GM21515 (cell line): ENCODE measurements at regions not wholly inside any gene's neighbourhood (a gene's known extent, or its start where the extent isn't known, plus 50 kb on each side); places are given as distances from the start of the nearest gene placed in this dataset.
"Not testable (repeated sequence)": the region's sequence is repeated elsewhere in the genome, so short reads cannot be mapped to it uniquely, and the experiment has no call there.

ENCODE experiments used
- ATAC-seq: cut with Tn5 transposase; IDR thresholded peaks from one replicate; pipeline ENCODE4 v1.9.1; 2021; ENCODE audit not compliant: unreplicated experiment

DNA sequence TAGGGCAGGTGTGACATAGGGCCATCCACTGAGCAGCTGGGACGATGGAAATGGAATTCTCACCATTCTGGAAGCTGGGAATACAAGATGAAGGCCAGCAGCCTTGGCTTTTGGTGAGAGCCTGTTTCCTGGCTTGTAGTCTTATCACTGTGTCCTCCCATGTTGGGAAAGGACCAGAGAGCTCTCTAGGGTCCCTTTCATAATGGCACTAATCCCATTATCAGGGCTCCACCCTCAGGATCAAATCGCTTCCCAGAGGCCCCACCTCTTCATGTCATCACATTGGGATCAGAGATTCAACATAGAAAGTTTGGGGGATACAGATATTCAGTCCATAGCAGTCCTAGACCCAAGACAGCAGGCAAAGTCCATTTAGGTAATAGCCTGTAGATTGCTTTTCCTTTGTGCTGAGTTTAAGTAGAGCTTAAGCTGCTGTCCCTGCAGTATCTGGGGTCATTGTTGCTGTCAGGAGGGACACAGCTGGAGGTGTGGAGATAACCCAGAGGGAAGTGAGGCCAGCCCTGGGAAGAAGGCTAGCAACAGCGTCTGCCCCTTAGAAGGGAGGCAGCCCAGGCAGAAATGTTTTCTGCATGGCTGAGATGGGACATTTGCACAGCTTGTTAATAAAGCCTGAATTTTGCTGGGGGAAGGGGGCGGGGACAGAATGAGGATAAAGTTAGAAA is 136.5 kb upstream of the GPR12 start:
- no peak for ATAC-seq

DNA sequence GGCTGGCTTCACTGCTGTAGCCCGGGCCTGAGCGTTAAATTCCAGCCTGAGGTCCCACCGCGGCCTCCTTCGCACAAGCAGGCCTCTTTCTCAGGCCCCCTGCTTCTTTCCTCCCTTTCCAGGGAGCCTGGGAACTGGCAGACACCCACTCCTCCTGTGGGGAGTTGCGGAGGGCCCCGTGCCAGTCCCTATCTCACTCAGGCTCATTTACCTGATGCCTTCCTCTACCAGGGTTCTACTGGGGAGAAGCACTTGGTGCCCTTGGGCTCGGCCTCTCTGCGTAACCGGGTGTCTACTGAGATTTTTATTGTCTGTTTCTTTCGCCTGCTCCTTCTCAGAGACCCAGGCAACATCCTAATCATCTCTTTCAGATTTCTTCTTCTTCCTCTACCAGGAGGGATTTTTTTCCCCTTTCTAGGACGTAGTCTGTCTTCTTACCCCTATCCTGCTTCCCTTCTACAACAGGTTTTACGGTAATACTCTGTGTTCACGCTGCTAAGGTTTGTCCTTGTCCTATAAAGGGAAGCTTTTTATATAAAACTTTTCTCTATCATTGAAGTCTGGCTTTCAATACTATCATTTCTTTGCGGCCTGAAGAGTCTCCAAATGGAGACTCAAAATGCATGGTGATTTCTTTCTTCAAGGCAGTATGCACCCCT is 135.4 kb upstream of the GPR12 start:
- ATAC-seq = no peak

DNA sequence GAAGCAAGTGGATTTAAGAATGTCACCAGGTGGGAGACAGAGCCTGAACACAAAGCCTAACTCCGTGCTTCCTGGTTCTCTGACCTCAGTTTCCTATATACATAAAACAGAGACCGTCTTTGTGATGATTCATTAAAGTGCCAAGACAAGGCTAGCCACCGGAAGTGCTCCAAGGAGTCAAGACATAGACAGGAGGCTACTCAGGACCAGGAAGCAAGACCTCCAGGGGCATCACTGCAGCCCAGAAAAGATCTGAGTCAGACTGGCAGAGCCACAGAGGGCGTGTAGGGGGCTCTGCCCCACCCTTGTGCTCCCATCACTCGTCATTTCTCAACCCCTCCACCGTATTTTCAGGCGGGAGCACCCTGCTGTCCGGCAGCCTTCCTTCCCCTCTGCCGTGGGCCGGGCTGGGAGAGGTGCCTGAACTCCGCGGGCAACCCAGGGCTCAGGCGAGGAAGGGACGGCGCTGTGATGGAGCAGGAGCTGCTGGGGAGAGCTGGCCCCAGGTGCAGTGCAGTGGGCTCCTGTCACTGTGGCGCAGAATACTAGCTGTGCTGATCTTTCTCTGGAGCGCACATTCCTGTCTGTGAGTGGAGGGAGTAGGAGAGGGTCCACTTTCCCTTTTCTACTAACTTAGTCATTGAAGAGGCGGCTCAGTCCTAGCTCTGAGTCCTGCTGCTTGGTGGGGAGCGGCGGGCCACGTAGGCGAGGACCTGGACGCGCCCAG is 134.7 kb upstream of the GPR12 start:
- ATAC-seq = no peak

DNA sequence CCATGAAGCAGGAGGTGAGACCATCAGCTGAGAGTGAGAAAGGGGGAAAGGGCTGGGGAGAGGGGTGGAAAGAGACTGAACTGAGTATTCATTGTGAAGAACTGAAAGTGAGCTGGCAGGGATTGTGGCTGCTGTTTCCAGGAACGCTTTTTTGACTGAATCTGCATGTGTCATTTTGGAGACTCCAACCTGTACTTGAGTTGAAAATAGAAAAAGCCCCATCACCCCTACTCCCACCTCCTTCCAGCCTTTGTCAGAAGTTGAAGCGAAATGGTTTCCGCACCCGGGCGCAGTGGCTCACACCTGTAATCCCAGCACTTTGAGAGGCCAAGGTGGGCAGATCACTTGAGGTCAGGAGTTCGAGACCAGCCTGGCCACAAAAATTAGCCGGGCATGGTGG is 128.0 kb upstream of the GPR12 start:
- no peak for ATAC-seq

DNA sequence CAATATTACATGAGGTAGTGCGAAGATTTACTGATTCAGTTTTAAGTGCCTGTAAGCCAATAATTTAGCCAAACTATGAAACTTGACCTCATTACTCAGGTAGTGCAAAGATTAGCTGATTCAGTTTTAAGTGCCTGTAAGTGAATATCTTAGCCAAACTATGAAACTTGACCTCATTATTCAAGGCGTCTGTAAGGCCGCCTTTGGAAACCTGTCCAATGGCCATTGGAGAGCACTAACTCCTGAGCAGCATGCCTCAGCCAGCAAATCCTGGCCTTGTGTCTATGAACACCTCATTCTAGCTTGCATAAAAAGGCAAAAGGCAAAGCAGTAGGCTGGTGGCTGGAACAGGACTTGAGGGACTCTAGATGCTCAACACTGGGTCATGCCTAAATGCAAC is 127.0 kb upstream of the GPR12 start:
- ATAC-seq = no peak

DNA sequence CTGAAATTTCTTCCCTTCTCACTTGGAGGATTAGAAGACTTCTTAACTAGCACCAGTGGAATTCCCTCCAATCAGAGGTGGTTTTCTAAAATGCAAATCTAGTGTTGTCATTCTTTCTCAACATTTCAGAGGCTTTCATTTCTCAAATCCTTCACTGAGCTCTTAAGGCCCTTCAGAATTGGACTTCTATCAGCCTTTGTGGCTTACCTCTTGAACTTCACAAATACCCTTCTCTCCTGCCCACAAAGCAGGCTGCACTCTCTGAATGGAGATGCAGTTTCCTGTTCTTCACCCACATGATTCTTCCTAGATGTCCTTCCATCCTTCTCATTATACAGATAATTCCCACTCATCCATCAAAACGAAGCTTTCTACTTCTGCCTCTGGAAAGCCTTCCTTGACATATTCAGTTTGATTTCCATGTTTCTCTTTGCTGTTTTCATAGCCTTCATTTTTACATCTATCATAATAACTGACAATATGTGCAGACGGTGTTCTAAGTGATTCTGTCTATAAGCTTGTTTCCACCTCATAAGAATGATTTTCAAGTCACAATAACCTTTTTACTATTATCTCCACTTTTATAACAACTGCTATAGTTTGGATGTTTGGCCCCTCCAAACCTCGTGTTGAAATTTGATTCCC is 123.1 kb upstream of the GPR12 start:
- no peak for ATAC-seq

DNA sequence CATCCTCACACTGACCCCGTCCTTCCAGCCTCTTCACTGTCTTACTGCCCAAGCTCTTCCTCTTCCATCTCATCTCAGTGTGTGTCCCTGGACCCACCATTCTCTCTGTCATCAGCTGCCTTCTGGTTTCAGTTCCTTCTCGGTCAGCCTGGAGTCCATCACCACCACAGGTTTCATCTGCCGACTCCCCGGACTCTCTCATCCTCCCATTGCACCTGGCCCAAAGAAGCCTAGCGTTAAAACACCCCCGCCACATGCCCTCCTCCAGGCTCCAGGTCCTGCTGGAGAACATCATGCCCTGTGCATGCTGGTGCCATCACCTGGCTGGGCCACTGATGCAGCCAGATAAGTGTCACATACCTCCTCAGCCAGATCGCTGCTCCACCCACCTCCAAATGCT is 122.1 kb upstream of the GPR12 start:
- ATAC-seq = no peak

DNA sequence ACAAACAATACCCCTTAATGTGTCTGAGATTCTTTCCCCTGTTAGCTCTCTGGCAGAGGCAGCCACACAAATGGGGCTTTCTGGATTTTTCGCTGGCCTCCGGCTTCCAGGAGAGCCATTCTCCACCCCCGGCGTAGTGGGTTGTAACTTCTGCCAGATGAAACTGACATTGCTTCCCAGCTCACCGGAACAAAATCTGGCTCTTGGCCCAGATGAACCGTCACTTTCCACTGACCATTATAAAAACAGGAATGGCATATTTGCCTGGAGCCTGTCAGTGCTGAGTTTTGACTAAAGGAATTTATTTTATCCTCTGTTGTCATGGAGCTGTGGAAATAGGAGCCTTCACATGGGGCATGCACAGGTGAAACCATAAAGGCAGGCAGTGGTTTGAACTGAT is 120.6 kb upstream of the GPR12 start:
- ATAC-seq = no peak

DNA sequence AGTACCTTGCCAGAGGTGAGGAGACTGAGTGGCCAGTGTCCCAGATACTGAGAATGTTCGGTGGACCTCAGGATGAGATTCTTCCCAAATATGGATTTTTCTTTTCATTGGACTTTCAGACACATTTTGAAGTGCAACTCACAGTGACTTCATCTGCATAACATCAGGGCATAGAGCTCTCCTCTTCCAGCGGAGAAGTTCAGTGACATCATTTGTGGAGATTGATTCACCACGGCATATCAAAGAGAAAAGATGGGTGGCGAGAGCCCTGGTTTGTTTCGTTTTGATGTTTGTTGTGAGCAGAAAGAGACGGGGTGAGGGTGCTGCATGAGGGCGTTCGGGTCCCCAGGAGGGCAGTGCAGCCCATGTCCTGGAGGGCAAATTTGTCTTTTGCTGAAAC is 120.1 kb upstream of the GPR12 start:
- ATAC-seq = no peak

DNA sequence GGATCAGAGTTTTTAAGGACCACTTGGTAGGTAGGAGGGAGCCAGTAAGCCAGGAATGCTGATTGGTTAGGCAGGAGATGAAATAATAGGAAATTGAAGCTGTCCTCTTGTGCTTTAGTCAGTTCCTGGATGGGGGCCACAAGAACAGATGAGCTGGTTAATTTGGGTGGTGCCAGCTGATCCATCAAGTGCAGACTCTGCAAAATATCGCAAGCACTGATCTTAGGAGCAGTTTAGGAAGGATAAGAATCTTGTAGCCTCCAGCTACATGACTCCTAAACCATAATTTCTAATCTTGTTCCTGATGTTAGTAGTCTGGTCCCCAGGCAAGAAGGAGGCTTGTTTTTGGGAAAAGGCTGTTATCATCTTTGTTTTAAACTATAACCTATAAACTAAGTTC is 117.9 kb upstream of the GPR12 start:
- no peak for ATAC-seq

DNA sequence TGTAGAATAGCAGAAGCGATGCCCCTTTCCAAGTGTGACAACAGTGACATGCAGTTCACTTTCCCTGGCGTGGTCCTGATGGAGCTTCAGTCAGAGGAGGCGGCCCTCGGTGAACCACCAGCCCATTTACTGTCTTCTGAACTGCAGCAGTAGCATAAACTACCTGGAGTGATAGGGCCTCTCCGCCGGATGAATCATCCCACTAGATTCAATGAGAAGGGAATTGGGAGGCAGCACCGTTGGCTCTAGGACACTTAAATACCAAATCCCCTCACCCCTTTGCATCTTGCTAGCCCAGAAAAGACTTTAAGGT is 112.8 kb upstream of the GPR12 start:
- no peak for ATAC-seq

DNA sequence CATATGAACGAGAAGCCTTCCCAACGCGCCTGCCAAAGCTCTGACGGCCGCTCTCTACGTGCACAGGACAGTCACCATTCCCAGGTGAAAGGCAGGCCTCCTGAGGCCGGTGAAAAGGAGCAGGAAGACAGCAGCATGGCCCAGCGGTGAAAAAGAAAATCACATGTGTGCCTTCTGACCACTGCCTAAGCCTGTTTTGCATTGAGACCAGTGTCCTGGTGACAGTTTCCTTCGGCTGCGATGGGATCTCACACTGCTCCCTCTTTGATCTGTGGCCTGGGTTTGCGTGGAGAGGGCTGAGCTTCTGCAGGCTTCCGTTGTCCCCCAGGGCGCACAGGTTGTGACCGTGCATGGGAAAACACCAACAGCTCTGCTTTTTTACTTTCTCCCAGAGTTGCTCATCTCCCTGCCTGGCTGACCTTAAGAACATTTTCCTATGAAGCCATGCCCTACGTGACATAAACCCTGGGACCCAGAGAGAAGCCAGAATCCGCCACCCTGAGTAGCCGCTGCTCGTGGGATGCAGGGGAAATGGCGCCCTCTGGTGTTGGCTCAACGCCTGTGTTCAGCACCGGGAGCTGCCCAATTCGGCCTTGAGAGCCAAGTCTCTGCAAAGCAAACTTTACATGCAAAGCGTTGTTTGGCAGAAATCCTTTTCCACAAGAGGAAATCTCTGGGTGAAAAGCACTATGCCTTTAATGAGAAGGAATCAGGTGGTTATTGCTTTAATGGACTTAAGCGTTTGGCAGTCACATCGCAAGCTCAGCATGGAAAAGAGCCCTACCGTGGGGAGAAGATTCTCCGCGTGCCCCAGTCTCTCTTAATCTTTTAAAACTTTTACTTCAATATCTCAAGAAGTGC is 112.2 kb upstream of the GPR12 start:
- ATAC-seq = no peak

DNA sequence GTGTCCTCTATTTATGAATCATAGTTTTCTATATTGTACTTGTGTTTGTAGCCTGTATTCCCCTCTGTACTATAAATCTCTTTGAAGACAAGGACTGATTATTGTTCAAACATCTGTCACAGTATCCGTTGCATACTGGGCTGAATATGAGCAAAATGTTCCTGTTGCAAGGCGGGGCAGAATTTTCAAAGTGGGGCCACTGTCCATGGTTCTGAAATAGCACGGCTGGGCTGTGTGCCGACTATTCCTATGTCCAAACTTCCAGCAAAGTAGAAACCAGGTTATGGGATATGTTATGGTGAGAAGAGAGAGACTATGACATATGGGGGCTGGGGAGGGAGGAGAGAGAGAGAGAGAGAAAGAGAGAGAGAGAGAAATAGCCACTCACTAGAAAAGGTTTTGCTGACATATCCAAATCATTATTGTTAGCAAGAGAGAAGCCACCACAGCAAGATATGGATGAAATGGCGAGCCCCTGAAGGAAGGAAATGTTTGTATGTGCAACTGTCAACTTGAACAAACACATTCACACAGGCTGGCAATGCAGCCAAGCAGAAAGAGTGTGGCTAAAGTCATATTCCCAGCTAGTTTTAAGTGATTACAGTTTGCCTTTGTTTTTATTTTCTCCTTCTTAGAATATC is 107.0 kb upstream of the GPR12 start:
- ATAC-seq = no peak

DNA sequence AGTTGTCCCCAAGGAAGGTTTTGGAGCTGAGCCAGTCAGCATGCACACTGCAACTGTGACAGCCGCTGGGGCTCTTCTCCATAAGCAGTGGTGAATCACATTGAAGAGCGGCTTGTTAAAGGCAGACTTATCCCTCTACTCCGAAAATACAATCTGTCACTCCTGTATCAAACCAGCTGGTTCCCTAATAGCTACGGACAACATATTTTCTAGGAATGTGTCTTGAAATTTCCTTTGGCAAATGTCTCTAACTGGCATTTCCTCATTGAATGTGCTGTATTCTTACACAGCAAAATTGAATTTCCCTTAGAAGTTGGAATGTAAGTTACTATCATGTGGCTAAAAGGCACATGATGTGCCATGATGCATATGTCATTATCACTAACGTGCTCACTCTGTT is 104.0 kb upstream of the GPR12 start:
- ATAC-seq = no peak

DNA sequence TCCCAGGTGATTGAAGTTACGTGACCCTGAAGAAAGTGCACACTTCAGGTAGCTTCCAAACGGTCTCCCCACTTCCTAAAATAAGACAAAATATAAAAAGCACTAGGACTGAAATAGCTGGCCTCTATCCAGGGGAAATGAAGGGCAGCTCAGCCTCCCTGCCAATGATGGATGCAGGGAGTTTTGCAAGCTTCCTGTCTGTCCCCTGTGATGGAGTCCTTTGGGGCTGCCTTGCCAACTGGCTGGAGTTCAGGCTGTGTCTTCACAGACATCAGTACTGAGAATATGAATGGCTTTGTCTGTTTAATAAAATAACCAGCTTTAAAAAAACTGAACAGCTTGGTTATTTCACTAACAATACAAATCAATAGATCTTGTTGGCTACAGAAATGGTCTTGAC is 101.4 kb upstream of the GPR12 start:
- ATAC-seq = no peak

DNA sequence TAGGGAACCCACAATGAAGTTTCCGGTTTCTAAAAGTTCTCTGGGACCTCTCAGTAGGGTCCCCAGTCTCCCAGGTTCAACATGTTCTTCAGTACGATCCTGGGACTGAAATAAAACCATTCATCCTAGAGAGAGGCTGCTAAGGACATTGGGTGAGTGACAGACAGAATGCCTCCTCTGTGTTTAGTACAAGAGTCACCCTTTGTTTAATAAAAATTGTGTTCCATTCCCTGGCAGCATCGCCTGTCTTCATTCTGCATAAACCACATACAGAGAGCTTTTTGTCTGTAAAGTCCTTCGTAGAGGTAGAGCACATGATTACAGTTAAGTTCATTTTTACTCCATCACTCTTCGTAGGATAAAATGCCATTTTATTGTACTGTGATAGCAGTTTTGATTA is 95.3 kb upstream of the GPR12 start:
- no peak for ATAC-seq

DNA sequence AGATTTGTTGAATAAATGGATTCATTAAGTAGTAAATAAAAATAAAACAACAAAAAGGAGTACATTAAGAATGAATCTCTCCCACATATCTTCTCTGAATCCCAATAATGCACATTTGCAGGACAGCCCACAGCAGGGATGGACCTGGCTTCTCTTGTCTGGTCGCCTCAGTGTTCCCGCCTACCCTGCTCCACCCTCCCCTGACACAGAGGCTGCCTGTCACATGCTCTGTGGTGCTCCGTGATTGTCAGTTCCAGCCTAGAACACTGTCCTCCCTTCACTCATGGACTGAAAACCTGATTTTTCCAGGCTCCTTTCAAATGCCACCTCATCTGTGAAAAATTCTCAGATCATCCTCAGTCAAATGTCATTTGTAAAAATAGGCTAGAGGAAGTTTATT is 94.5 kb upstream of the GPR12 start:
- no peak for ATAC-seq

DNA sequence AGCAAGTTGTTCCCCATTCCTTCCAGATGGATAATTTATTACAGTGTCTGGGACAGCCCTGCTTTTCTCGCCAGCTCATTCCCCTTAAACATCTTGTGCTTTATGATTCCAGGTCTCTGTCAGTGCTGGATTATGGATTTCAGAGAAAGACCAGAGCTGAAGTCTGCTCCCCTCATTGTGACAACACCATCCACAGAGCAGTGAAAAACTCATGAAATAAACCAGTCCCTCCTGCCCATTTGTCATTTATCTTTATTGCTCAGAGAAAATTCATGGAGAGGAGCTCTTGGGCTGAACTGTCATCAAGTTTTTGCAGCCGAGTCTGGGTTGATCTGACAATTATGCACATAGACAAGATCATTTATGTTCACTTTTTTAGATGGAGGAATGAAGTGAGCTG is 92.7 kb upstream of the GPR12 start:
- ATAC-seq = no peak

DNA sequence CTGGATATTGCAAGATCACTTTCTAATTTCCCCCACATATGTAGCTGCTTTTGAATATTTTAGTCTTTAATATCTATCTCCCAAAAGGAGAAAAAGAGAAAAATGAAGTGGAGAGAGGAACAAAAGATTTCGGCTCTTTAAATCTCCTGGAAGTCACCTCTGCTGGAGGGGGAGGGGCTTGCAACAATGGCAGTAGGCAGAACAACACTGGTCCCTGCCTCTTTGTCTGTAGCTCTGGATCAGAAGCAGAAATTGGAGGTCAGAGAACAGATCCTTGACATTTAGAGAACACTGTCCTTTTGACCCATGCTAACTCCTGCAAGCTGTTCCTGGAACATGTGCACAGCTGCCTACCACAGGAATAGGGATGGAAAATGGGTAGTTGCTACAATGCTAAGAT is 86.7 kb upstream of the GPR12 start:
- ATAC-seq = no peak

DNA sequence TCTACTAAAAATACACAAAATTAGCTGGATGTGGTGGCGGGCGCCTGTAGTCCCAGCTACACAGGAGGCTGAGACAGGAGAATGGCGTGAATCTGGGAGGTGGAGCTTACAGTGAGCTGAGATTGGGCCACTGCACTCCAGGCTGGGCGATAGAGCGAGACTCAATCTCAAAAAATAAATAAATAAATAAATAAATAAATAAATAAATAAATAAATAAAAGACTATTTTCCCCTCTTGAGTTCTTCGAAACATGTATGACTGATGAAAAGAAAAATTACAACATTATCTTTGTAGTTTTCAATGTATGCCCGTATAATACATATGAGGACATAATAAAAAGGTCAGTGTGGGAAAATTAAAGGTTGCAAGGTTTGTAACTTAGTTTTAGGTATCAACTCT is 84.5 kb upstream of the GPR12 start:
- not testable (repeated sequence) for ATAC-seq

DNA sequence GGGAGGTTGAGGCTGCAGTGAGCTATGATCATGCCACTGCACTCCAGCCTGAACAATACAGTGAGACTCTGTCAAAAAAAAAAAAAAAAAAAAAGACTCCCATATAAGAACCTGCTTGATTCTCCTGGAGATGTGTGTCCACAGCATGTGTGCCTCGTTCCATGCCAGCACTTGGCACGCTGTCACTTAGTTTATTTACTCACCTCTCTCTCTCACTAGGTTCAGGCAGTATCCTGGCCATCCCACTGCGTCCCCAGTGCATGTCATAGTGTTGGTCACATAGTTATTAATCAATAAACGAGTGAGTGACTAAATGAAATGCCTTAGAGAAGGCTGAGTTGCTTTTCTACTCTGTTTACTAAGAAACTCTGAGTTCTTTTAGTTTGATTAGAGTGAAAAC is 79.1 kb upstream of the GPR12 start:
- no peak for ATAC-seq
